ENCODE measurements at regions not wholly inside any gene's neighbourhood (a gene's known extent, or its start where the extent isn't known, plus 50 kb on each side); places are given as distances from the start of the nearest gene placed in this dataset.

DNA sequence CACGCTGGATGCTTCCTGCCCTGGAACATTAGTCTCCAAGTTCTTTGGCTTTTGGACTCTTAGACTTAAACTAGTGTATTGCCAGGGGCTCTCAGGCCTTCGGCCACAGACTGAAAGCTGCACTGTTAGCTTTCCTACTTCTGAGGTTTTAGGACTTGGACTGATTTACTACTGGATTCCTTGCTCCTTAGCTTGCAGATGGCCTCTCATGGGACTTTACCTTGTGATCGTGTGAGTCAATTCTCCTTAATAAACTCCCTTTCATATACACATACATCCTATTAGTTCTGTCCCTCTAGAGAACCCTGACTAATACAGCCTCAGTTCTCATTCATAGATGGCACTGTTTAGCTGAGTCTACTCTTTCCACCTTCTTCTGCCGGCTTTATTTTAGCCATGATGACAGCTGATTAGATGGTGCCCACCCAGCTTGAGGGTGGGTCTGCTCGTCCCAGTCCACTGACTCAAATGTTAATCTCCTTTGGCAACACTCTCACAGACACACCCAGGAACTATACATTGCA lies 389.1 kb downstream of the NYAP2 start (continued):
- no peak for TF ChIP-seq ZNF677 (tag by site-specific recombination; IDR thresholded peaks at IDR 0.05)
- no peak for TF ChIP-seq BCL11A (tag by site-specific recombination; IDR thresholded peaks at IDR 0.05; ENCODE audit: low read depth)
- no peak for TF ChIP-seq ZNF16 (tag by site-specific recombination; IDR thresholded peaks at IDR 0.05; ENCODE audit: low read depth)
- no peak for TF ChIP-seq ZNF354C (tag by site-specific recombination; IDR thresholded peaks at IDR 0.05; ENCODE audit: borderline replicate concordance, low read depth)
- TF ChIP-seq IKZF3 (tag by site-specific recombination; IDR thresholded peaks at IDR 0.05): no peak
- TF ChIP-seq ZBTB8A (tag by site-specific recombination; IDR thresholded peaks at IDR 0.05): no peak
- TF ChIP-seq, protein P1, sequence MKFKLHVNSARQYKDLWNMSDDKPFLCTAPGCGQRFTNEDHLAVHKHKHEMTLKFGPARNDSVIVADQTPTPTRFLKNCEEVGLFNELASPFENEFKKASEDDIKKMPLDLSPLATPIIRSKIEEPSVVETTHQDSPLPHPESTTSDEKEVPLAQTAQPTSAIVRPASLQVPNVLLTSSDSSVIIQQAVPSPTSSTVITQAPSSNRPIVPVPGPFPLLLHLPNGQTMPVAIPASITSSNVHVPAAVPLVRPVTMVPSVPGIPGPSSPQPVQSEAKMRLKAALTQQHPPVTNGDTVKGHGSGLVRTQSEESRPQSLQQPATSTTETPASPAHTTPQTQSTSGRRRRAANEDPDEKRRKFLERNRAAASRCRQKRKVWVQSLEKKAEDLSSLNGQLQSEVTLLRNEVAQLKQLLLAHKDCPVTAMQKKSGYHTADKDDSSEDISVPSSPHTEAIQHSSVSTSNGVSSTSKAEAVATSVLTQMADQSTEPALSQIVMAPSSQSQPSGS (tag by site-specific recombination; IDR thresholded peaks at IDR 0.05; ENCODE audit: low read depth): no peak
- TF ChIP-seq ZNF391 (tag by site-specific recombination; IDR thresholded peaks at IDR 0.05; ENCODE audit: borderline replicate concordance, low read depth): no peak
- no peak for TF ChIP-seq ZNF626 (tag by site-specific recombination; IDR thresholded peaks at IDR 0.05)
- TF ChIP-seq ZFHX2 (tag by site-specific recombination; conservative IDR thresholded peaks at IDR 0.05): no peak
- no peak for TF ChIP-seq ZBTB10 (tag by site-specific recombination; IDR thresholded peaks at IDR 0.05)

- Histone ChIP-seq H3K9me3 (ENCODE audit: control insufficient read depth, insufficient read depth, low read depth, low read length) (no peaks in the 10 kb centered on the region), H3K36me3 (ENCODE audit: control insufficient read depth in 2 of 2, insufficient read depth in 1 of 2, low read length in 2 of 2) (no peaks in the 10 kb centered on the region), H3K4me3 (ENCODE audit: low read depth, low read length) (no peak overlapping the region), H3K27ac (ENCODE audit: extremely low read depth, low read depth, low read length) (no peak overlapping the region), H3K4me1 (ENCODE audit: control insufficient read depth, insufficient read depth, low read length) (no peaks in the 10 kb centered on the region)
- ChIA-PET POLR2A (no interaction called here), CTCF (interaction anchor here (0.6 kb wide), 1 partner anchor 45 kb away, joined by 3 read pairs; no protein-coding TSS in a partner anchor)
- TF ChIP-seq, protein P2, sequence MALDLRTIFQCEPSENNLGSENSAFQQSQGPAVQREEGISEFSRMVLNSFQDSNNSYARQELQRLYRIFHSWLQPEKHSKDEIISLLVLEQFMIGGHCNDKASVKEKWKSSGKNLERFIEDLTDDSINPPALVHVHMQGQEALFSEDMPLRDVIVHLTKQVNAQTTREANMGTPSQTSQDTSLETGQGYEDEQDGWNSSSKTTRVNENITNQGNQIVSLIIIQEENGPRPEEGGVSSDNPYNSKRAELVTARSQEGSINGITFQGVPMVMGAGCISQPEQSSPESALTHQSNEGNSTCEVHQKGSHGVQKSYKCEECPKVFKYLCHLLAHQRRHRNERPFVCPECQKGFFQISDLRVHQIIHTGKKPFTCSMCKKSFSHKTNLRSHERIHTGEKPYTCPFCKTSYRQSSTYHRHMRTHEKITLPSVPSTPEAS (tag by site-specific recombination; IDR thresholded peaks at IDR 0.05): no peak
- TF ChIP-seq OVOL3 (tag by site-specific recombination; IDR thresholded peaks at IDR 0.05): no peak
Observed at GRCh38 chr2:225787497-225787896, 388.0 kb downstream of the NYAP2 start.

- POLR2A ChIA-PET: no interaction called here
- H3K4me1 ChIP-seq (ENCODE audit: control insufficient read depth, insufficient read depth, low read length): no peaks in the 10 kb centered on the region
- TF ChIP-seq ZSCAN30 (tag by site-specific recombination; IDR thresholded peaks at IDR 0.05) (no peak), ZNF830 (tag by site-specific recombination; IDR thresholded peaks at IDR 0.05; ENCODE audit: low read depth) (no peak), ZNF184 (tag by site-specific recombination; IDR thresholded peaks at IDR 0.05) (no peak), ZNF624 (tag by site-specific recombination; IDR thresholded peaks at IDR 0.05) (no peak), OVOL3 (tag by site-specific recombination; IDR thresholded peaks at IDR 0.05) (no peak), ZSCAN16 (tag by site-specific recombination; IDR thresholded peaks at IDR 0.05) (no peak), ZBTB20 (tag by site-specific recombination; IDR thresholded peaks at IDR 0.05) (no peak), ZNF692 (tag by site-specific recombination; IDR thresholded peaks at IDR 0.05) (no peak), ZNF223 (tag by site-specific recombination; IDR thresholded peaks at IDR 0.05) (no peak), ZIC2 (tag by site-specific recombination; IDR thresholded peaks at IDR 0.05) (no peak), GLI2 (tag by site-specific recombination; IDR thresholded peaks at IDR 0.05; ENCODE audit: borderline replicate concordance, low read depth) (no peak)
- TF ChIP-seq, protein P3, sequence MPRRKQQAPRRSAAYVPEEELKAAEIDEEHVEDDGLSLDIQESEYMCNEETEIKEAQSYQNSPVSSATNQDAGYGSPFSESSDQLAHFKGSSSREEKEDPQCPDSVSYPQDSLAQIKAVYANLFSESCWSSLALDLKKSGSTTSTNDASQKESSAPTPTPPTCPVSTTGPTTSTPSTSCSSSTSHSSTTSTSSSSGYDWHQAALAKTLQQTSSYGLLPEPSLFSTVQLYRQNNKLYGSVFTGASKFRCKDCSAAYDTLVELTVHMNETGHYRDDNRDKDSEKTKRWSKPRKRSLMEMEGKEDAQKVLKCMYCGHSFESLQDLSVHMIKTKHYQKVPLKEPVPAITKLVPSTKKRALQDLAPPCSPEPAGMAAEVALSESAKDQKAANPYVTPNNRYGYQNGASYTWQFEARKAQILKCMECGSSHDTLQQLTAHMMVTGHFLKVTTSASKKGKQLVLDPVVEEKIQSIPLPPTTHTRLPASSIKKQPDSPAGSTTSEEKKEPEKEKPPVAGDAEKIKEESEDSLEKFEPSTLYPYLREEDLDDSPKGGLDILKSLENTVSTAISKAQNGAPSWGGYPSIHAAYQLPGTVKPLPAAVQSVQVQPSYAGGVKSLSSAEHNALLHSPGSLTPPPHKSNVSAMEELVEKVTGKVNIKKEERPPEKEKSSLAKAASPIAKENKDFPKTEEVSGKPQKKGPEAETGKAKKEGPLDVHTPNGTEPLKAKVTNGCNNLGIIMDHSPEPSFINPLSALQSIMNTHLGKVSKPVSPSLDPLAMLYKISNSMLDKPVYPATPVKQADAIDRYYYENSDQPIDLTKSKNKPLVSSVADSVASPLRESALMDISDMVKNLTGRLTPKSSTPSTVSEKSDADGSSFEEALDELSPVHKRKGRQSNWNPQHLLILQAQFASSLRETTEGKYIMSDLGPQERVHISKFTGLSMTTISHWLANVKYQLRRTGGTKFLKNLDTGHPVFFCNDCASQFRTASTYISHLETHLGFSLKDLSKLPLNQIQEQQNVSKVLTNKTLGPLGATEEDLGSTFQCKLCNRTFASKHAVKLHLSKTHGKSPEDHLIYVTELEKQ (tag by site-specific recombination; IDR thresholded peaks at IDR 0.05; ENCODE audit: borderline replicate concordance): no peak
Observed at GRCh38 chr2:225781991-225782390, 382.5 kb downstream of the NYAP2 start.

More at GRCh38 chr2:225781991-225782390, 382.5 kb downstream of the NYAP2 start:
- Histone ChIP-seq H3K36me3 (ENCODE audit: control insufficient read depth in 2 of 2, insufficient read depth in 1 of 2, low read length in 2 of 2) (no peaks in the 10 kb centered on the region), H3K9me3 (ENCODE audit: control insufficient read depth, insufficient read depth, low read depth, low read length) (no peaks in the 10 kb centered on the region), H3K4me3 (ENCODE audit: low read depth, low read length) (no peak overlapping the region), H3K27ac (ENCODE audit: extremely low read depth, low read depth, low read length) (no peak overlapping the region)
- CTCF ChIA-PET: no interaction called here
